IPS-NIHi11 (cell line): ENCODE measurements at regions not wholly inside any gene's neighbourhood (a gene's known extent, or its start where the extent isn't known, plus 50 kb on each side); places are given as distances from the start of the nearest gene placed in this dataset.

Source experiments
- DNase-seq: peaks from one replicate; pipeline ENCODE4 v3.0.0; 2012; ENCODE audit warnings: mixed read lengths, low spot score

GRCh38 chr5:136811086-136811485 lies 445.7 kb upstream of the TRPC7 start:
- no peak for DNase-seq

GRCh38 chr5:136810261-136810801 lies 445.0 kb upstream of the TRPC7 start:
- DNase-seq: no peak

- no peak for DNase-seq
These were observed 444.0 kb upstream of the TRPC7 start for GRCh38 chr5:136809382-136809781.

- DNase-seq: no peak
These were observed 443.4 kb upstream of the TRPC7 start for GRCh38 chr5:136808756-136809155.

- DNase-seq: no peak
These were observed 440.1 kb upstream of the TRPC7 start for GRCh38 chr5:136805466-136805865.

GRCh38 chr5:136802383-136802782 lies 437.0 kb upstream of the TRPC7 start:
- DNase-seq: no peak

GRCh38 chr5:136799806-136800372 lies 434.5 kb upstream of the TRPC7 start:
- no peak for DNase-seq

GRCh38 chr5:136793300-136793699 lies 428.0 kb upstream of the TRPC7 start:
- no peak for DNase-seq

GRCh38 chr5:136781464-136781863 lies 416.1 kb upstream of the TRPC7 start:
- no peak for DNase-seq

GRCh38 chr5:136780518-136780917 lies 415.2 kb upstream of the TRPC7 start:
- DNase-seq: no peak

GRCh38 chr5:136776022-136776927 lies 410.9 kb upstream of the TRPC7 start:
- no peak for DNase-seq

- DNase-seq: no peak
These were observed 407.1 kb upstream of the TRPC7 start for GRCh38 chr5:136772491-136772890.

- DNase-seq: peak; percentile 91
These were observed 404.7 kb upstream of the TRPC7 start for GRCh38 chr5:136769900-136770684.

GRCh38 chr5:136769093-136769492 lies 403.7 kb upstream of the TRPC7 start:
- DNase-seq: no peak

- no peak for DNase-seq
These were observed 403.1 kb upstream of the TRPC7 start for GRCh38 chr5:136768457-136768856.

- no peak for DNase-seq
These were observed 401.1 kb upstream of the TRPC7 start for GRCh38 chr5:136766456-136766855.

- no peak for DNase-seq
These were observed 399.3 kb upstream of the TRPC7 start for GRCh38 chr5:136764601-136765000.

GRCh38 chr5:136763548-136763947 lies 398.2 kb upstream of the TRPC7 start:
- no peak for DNase-seq

- DNase-seq: no peak
These were observed 388.9 kb upstream of the TRPC7 start for GRCh38 chr5:136754216-136754615.

GRCh38 chr5:136750224-136750862 lies 385.0 kb upstream of the TRPC7 start:
- DNase-seq: no peak

- no peak for DNase-seq
These were observed 383.7 kb upstream of the TRPC7 start for GRCh38 chr5:136749016-136749415.

GRCh38 chr5:136743052-136743451 lies 377.7 kb upstream of the TRPC7 start:
- DNase-seq: no peak
